Ascending aorta (tissue), 2 donors: ENCODE measurements at regions not wholly inside any gene's neighbourhood (a gene's known extent, or its start where the extent isn't known, plus 50 kb on each side); places are given as distances from the start of the nearest gene placed in this dataset.

Experiments used
- DNase-seq, 2 donors: peaks; one replicate each; pipeline ENCODE4 v3.0.0-alpha.2; 2019; ENCODE audit warnings: low spot score in 2 of 2
- H3K27ac ChIP-seq, 2 donors: fragments of 200-600 bp; sonication (generic); one replicate each; pipeline ENCODE4 v1.5.1; 2016 to 2017; ENCODE audit warnings: mild to moderate bottlenecking in 1 of 2
- H3K27me3 ChIP-seq: fragments of 200-600 bp; sonication (generic); one replicate; pipeline ENCODE4 v1.5.1; 2017
- H3K36me3 ChIP-seq, 2 donors: fragments of 200-600 bp; sonication (generic); one replicate each; pipeline ENCODE4 v1.5.1; 2016
- H3K4me1 ChIP-seq, 2 donors: fragments of 200-600 bp; sonication (generic); one replicate each; pipeline ENCODE4 v1.5.1; 2016 to 2017; ENCODE audit warnings: mild to moderate bottlenecking in 1 of 2
- H3K4me3 ChIP-seq, 2 donors: fragments of 200-600 bp; sonication (generic); one replicate each; pipeline ENCODE4 v1.5.1; 2016 to 2017; ENCODE audit warnings: mild to moderate bottlenecking in 1 of 2
- H3K9me3 ChIP-seq, 2 donors: fragments of 200-600 bp; sonication (generic); one replicate each; pipeline ENCODE4 v1.5.1; 2016
- CTCF ChIP-seq, 3 experiments: fragments of 200-600 bp in 2 of 3; fragments of 450-650 bp in 1 of 3; sonication (generic) in 2 of 3; IDR thresholded peaks; one replicate each; pipeline ENCODE4 v1.5.1; 2016 to 2019; ENCODE audit warnings: antibody characterized with exemption in 3 of 3, mild to moderate bottlenecking in 1 of 3, moderate library complexity in 1 of 3
- intact Hi-C: fragments of 100-400 bp; cut with DNase I; formaldehyde crosslinking; loops from one replicate; pipeline ENCODE4 v1.15.1; 2023

- Histone ChIP-seq H3K4me3 (no peak overlapping the region), H3K36me3 (no peaks in the 10 kb centered on the region), H3K4me1 (peaks cover 0 to 10% of the 10 kb centered on the region in 2 donors), H3K9me3 (no peaks in the 10 kb centered on the region), H3K27ac (no peak overlapping the region), H3K27me3 (no peaks in the 10 kb centered on the region)
- intact Hi-C loops = no loop called here
- TF ChIP-seq CTCF (IDR thresholded peaks at IDR 0.05) = no peak
- DNase-seq = no peak
Observed at GRCh38 chr12:92078167-92079053, 67.2 kb downstream of the BTG1 start.

GRCh38 chr12:92077530-92077929, 68.1 kb downstream of the BTG1 start:
- Histone ChIP-seq H3K4me1 (peaks cover 0 to 10% of the 10 kb centered on the region in 2 donors), H3K9me3 (no peaks in the 10 kb centered on the region), H3K36me3 (no peaks in the 10 kb centered on the region), H3K27ac (no peak overlapping the region), H3K27me3 (no peaks in the 10 kb centered on the region), H3K4me3 (no peak overlapping the region)
- no peak for TF ChIP-seq CTCF (IDR thresholded peaks at IDR 0.05)
- intact Hi-C loops = no loop called here
- no peak for DNase-seq

- no peaks in the 10 kb centered on the region for H3K36me3 ChIP-seq
Observed at GRCh38 chr12:92076101-92076500, 69.5 kb downstream of the BTG1 start.

GRCh38 chr12:92075425-92075914, 70.2 kb downstream of the BTG1 start:
- DNase-seq = no peak
- TF ChIP-seq CTCF (IDR thresholded peaks at IDR 0.05) = no peak
- H3K9me3 ChIP-seq = no peaks in the 10 kb centered on the region
- H3K27ac ChIP-seq = no peak overlapping the region
- H3K4me1 ChIP-seq = peaks cover 0 to 10% of the 10 kb centered on the region in 2 donors
- no peaks in the 10 kb centered on the region for H3K36me3 ChIP-seq
- no peak overlapping the region for H3K4me3 ChIP-seq
- no peaks in the 10 kb centered on the region for H3K27me3 ChIP-seq
- intact Hi-C loops = no loop called here

More at GRCh38 chr12:92076101-92076500, 69.5 kb downstream of the BTG1 start:
- DNase-seq = no peak
- H3K27ac ChIP-seq = no peak overlapping the region
- no peaks in the 10 kb centered on the region for H3K9me3 ChIP-seq
- intact Hi-C loops = no loop called here
- H3K27me3 ChIP-seq = no peaks in the 10 kb centered on the region
- H3K4me1 ChIP-seq = peaks cover 0 to 10% of the 10 kb centered on the region in 2 donors
- no peak overlapping the region for H3K4me3 ChIP-seq
- no peak for TF ChIP-seq CTCF (IDR thresholded peaks at IDR 0.05)

- no peak overlapping the region for H3K27ac ChIP-seq
- H3K9me3 ChIP-seq = no peaks in the 10 kb centered on the region
- TF ChIP-seq CTCF (IDR thresholded peaks at IDR 0.05) = no peak
- no peak overlapping the region for H3K4me3 ChIP-seq
- H3K27me3 ChIP-seq = no peaks in the 10 kb centered on the region
- DNase-seq = no peak
- intact Hi-C loops = no loop called here
- no peaks in the 10 kb centered on the region for H3K36me3 ChIP-seq
- H3K4me1 ChIP-seq = peaks cover 0 to 10% of the 10 kb centered on the region in 2 donors
Observed at GRCh38 chr12:92074889-92075288, 70.8 kb downstream of the BTG1 start.
